RKO (cell line): ENCODE measurements at regions not wholly inside any gene's neighbourhood (a gene's known extent, or its start where the extent isn't known, plus 50 kb on each side); places are given as distances from the start of the nearest gene placed in this dataset.
"Not testable (repeated sequence)": the region's sequence is repeated elsewhere in the genome, so short reads cannot be mapped to it uniquely, and the experiment has no call there.

Experiments used
- DNase-seq: peaks from one replicate; pipeline ENCODE4 v3.0.0-alpha.2; 2016; ENCODE audit warnings: low spot score

- no peak for DNase-seq
Measured at GRCh38 chr18:3328532-3328931, 66.6 kb downstream of the MYL12B start.

GRCh38 chr18:3329471-3329870, 67.5 kb downstream of the MYL12B start:
- no peak for DNase-seq

DNA sequence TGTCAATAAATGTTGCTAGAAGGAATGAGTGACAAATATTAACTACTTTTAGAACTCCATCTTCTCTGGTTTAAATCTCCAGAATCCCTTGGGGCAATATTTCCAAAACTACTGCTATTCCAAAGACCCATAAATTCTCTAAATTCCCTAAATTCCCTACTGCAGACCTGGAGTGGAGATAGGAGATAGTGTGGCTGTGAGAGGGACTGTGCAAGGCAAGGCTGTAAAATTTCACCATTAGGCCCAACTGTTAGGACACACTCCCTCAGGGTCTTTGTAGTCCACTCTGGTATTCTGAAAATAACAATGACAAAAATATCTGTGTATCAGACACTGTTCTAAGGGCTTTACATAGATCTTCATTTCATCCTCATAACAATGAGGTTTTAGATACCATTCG, 67.9 kb downstream of the MYL12B start:
- no peak for DNase-seq

DNA sequence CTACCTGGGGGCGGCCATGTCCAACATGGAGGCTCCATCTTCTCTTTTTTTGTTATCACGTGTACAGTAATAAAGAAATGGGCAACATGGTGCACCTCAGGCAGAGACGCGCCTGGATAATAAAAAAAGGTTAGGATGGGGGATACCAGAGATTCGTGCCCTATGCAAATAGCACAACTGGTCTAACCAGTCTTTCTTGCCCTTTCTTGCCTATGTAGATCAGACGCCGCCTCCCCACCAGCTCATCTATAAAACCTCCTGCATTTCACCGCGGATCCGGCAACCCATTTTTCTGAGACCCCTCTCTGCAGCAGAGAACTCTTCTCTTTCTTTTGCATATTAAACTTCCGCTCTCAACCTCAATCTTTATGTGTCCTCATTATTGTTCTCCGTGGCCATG, 68.7 kb downstream of the MYL12B start:
- no peak for DNase-seq

- no peak for DNase-seq
Measured at GRCh38 chr18:3332376-3332775, 70.4 kb downstream of the MYL12B start.

- no peak for DNase-seq
Measured at GRCh38 chr18:3333056-3333720, 71.3 kb downstream of the MYL12B start.

GRCh38 chr18:3333721-3334386, 71.9 kb downstream of the MYL12B start:
- DNase-seq = no peak

- DNase-seq = peak; percentile 67
Measured at GRCh38 chr18:3340015-3340681, 78.2 kb downstream of the MYL12B start.

DNA sequence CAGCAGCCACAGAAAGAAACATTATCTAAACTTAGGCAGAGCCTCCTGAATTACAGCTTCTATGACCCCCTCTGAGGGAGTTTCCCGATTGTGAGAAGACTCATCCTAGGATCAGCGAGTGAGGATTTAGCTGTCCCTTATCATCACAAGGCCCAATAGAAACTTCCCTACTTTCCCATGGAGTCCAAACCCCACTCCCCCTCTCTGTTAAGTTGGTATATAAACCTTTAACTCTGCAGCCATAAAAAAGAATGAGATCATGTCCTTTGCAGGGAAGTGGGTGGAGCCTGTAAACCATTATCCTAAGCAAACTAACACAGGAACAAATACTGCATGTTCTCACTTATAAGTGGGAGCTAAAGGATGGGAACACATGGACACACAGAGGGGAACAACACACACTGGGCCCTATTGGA, 78.8 kb downstream of the MYL12B start:
- peak; percentile 9 for DNase-seq

DNA sequence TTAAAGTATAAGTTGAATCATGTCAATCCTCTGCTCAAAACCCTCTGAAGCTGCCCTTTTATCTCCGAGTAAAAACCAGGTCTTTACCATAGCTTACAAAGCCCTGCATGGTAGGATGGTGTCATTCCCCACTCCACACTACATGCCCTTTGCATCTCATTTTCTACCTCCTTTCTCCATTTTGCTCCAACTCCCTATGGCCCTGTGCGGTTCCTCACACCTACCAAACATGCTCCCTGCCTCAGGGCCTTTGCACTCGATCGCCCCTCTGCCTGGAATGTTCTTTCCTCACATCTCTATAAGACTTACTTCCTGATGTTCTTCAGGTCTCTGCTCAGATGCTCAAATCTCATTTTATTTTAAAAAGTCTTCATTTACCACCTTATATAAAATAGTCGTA, 80.7 kb downstream of the MYL12B start:
- DNase-seq = no peak

GRCh38 chr18:3345452-3345851, 83.5 kb downstream of the MYL12B start:
- DNase-seq = no peak

- no peak for DNase-seq
Measured at GRCh38 chr18:3345885-3346284, 84.0 kb downstream of the MYL12B start.

- DNase-seq = no peak
Measured at GRCh38 chr18:3346487-3346886, 84.6 kb downstream of the MYL12B start.

GRCh38 chr18:3347286-3347803, 85.4 kb downstream of the MYL12B start:
- DNase-seq = no peak

DNA sequence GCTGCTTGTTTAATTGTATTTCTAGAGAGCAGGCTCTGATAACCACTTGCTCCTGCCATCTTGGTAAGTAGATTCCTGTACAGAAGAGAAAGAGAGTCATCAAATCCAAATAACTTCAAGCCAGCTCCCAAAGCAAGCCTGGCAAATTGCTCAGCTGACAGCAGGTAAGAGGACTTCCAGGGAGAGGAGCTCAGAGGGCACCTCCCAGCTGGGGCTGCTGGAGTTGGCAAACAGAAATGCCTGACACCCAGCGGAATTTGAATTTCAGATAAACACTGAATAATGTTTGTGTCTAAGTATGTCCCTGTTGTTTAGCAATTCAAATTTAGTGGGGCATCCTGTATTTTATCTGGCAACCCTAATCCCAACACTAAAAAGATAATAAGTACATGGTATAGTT, 86.2 kb downstream of the MYL12B start:
- DNase-seq = no peak

- not testable (repeated sequence) for DNase-seq
Measured at GRCh38 chr18:3349046-3349841, 87.3 kb downstream of the MYL12B start.

GRCh38 chr18:3350021-3350420, 88.1 kb downstream of the MYL12B start:
- no peak for DNase-seq

- DNase-seq = peak; percentile 7
Measured at GRCh38 chr18:3350566-3351527, 88.9 kb downstream of the MYL12B start.

- no peak for DNase-seq
Measured at GRCh38 chr18:3354506-3354905, 92.6 kb downstream of the MYL12B start.

GRCh38 chr18:3356614-3357013, 93.4 kb upstream of the TGIF1 start:
- no peak for DNase-seq

- no peak for DNase-seq
Measured at GRCh38 chr18:3357516-3357915, 92.5 kb upstream of the TGIF1 start.
